NCI-H748 (cell line): ENCODE measurements at regions not wholly inside any gene's neighbourhood (a gene's known extent, or its start where the extent isn't known, plus 50 kb on each side); places are given as distances from the start of the nearest gene placed in this dataset.

Experiments
- DNase-seq: peaks from one replicate; lab custom pipeline; 2025; ENCODE audit not compliant: unreplicated experiment; lab: John Stamatoyannopoulos, UW

GRCh38 chr9:96044401-96044800 lies 168.9 kb downstream of the ERCC6L2 start:
- DNase-seq: no peak

GRCh38 chr9:96040591-96041461 lies 165.3 kb downstream of the ERCC6L2 start:
- peak; percentile 77 for DNase-seq

GRCh38 chr9:96038914-96039313 lies 163.4 kb downstream of the ERCC6L2 start:
- no peak for DNase-seq

DNA sequence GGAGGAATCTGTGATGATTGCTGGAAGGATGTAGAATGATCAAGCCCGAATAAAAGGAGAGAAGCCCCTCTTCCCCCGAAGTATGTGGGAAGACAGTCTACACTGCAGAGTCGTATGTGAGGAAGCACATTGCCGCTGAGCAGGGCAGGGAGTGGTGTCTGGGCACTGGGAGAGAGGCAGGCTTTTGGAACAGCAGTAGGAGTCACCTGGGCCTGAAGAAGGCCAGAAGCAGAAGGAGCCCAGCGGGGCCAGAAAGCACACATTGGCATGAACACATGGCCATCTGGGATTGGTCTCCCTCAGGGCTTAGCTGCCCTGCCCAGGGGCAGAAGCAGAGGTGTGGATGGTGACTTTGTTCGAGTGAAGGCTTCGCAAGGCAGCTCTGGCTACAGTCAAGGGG lies 162.8 kb downstream of the ERCC6L2 start:
- no peak for DNase-seq

GRCh38 chr9:96034553-96035122 lies 159.1 kb downstream of the ERCC6L2 start:
- no peak for DNase-seq

- DNase-seq: no peak
These were observed 158.4 kb downstream of the ERCC6L2 start for GRCh38 chr9:96033896-96034295.

- no peak for DNase-seq
These were observed 156.5 kb downstream of the ERCC6L2 start for GRCh38 chr9:96031916-96032534.

GRCh38 chr9:96031366-96031824 lies 155.9 kb downstream of the ERCC6L2 start:
- DNase-seq: peak; percentile 95

DNA sequence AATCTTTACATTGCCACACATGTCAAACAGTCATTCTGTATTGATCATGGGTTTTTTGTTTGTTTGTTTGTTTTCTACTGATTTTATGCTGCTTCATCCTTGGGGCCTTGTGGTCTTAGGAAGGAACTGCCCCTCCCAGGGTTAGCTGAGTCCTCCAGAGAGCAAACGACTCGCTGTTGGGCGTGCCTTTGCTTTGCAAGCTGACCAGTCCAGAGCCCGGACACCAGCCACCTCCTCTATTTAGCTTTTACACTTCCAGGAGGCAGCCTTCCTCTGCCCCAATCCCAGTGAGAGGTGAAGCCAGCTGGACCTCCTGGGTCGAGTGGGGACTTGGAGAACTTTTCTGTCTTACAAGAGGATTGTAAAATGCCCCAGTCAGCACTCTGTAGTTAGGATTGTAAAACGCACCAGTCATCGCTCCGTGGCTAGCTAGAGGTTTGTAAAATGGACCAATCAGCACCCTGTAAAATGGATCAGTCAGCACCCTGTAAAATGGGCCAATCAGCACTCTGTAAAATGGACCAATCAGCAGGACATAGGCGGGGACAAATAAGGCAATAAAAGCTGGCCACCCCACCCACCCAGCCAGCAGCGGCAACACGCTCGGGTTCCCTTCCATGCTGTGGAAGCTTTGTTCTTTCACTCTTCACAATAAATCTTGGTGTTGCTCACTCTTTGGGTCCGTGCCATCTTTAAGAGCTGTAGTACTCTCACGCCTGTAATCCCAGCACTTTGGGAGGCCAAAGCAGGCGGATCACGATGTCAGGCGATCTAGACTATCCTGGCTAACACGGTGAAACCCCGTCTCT lies 154.4 kb downstream of the ERCC6L2 start:
- DNase-seq: no peak

DNA sequence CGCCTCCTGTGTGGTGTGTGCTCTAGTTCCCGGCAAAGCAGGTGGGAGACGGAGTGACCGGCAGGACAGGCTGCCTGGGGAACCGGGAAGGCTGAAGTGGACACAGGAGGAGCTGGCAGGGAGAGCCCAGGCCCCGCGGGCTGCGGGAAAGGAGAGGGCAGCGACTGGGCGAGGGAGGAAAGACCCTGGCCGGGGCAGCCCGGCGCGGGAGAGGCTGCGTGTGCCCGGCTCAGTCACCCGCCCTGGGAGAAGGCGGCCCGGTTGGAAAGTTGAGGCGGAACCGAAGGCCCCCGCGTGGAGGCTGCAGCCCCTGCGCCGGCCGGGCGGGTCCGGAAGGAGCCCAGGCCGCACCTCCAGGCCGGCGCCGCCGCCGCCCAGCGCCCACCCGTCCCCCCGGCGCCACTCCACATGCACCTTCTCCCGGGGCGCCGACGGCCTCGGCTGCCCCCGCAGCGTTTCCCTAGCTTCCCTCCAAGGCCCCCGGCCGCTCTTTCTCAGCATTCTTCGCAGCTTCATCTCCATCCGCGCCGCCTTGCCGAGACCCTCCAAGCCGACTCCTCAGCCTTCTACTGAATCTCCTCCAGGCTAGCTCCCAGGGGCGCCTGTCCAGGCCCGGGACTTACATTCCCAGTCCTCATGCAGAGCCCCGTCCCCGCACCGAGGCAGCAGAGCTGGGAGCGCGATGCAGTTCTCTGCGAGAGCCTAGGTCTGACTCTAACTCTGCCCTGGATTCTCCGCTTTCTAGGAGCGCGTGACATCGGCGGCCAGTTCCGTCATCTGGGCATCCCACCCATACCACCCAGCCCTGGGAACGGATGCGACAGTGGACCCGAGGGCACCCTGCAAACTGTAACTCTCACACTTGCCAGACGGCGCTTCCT lies 152.0 kb downstream of the ERCC6L2 start:
- DNase-seq: no peak

GRCh38 chr9:96026655-96027213 lies 151.2 kb downstream of the ERCC6L2 start:
- no peak for DNase-seq

DNA sequence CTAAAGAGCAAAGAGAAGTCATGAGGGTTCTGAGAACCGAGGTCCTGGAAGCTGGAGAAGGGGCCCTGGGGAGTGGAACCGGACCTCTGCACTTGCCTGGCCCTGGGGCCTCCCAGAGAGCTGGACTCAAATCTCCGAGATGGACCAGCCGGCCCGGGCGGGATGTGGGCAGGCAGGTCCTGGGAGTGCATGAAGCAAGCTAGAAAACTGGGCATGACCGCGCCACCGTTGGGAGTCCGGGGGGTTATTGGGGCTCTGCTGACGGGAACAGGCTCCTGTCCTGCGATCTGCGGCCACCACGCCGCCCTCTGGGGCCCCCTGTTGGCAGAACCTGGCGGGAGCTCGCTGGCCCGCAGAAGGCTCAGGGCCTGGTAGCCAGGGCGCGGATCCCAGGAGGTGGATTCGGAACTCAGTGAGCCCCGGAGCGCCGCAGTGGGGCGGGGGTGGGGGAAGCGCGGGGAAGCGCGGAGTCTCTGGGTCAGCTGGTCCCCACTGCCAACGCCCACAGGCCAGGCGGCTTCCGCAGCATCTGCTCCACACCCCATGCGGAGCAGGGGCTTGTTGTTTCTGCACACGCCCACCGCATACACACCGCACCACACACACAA lies 150.6 kb downstream of the ERCC6L2 start:
- DNase-seq: peak; percentile 10

DNA sequence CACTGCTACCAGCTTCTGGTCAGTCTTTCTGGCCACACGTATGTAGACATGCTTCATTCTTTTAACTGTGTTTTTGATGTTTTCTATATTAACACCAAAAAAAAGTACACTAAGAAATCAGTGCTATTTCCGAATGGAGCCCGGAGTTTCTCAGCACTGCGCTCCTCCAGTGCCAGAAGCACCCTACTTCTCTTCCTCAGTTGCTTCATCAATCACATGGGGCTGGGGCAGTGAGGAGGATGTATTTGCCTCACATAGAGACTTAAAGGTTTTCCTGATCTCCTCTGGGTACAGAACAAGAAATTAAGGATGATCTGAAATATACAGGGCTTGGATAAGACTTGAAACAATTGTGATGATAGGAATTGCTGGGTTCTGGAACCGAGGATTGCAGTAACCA lies 148.0 kb downstream of the ERCC6L2 start:
- no peak for DNase-seq

GRCh38 chr9:96022445-96023051 lies 147.1 kb downstream of the ERCC6L2 start:
- peak; percentile 28 for DNase-seq

DNA sequence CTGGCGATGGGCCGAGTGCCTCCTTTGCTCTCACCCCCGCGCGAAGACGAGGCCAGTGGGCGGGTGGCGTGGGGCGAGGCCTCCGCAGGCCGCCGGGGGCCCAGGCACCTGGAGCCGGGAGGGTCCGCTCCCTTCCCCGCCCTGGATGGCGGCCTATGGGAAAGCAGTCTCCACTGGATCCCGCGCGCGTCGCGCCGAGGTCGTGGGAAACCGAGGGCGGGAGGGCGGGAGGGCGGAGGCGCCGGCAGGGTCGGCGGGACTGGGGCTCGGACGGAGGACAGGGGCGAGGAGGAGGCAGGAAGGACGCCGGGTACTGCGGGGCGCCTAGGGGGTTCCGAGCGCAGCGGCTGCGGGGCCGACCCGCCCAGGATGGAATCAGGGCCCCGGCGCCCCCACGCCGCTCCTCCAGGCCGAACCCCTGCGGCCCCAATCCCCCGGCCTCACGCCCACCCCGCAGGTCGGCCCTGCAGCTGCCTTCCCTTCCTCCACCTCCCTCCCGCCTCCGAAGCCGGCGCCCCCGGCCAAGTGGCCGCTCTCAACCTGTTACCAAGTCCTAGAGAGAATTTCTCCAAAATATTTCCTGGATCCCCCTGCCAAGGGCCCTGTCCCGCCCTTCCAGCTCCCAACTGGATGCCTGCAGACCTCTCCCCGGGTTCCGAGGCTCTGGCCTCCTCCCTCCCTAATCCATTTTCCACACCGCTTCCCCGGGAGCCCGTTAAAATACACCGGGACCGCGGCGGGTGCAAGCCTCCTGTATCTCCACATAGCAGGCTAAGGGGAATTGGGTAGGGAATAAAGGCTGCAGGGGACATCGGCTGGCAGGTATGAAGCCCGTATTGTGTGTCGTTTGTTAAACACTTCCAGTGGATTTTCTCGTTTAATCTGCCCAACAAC lies 146.3 kb downstream of the ERCC6L2 start:
- DNase-seq: peak; percentile 56

DNA sequence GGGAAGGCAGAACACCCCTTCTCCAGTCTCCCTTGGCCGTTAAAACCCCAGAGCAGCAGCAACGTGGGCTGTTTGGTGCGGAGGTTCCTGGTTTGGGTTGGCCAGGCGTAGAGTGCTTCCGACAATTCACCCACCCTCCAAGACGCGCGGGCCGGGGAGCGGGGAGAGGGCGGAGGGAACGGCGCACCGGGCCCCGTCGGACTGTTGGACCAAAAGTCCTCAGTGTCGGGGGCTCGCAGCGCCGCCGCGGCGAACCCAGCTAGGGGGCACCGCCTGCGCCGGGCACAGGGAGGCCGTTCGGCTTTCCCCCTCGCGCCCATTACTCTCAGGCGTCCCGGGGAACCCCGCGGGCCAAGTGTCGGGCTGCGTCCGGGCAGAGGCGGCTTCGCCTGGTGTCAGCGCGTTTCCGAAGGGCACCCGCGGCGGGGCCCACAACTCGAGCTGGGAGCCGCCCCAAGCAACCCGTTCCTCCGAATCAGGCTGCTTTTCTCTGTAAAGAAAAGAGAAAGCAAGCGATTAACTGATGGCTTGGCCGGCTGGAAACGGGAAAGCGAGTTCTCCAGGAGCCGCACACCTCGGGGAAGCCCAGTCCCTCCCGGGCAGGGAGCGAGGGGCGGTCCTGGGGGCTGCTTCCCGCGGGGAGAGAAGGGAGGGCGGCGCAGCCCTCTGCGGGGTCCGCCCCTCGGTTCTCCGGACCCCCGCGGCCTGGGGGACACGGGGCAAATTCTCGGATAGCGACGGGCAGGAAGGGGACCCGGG lies 145.5 kb downstream of the ERCC6L2 start:
- DNase-seq: peak; percentile 61

DNA sequence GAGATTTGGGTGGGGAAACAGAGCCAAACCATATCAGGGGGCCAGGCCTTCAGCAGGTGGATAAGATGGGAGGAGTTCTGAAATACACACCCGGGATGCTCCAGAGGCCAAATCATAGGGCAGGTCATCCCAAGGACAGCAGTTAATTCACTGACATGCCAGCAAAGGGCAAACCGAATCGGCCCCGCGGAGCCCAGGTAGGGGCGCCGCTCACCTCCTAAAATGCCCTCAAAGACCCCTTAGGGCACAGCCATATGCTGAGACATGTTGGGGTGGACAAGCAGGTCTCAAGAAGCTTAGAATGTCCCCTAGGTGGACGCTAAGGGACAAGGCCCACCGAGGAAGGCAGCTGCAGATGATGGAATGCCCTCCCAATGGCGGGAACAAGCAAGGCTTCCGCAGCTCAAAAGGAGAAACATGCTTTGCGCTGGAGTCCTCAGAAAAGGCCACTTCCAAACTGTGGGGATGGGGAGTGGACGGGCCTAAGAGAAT lies 144.9 kb downstream of the ERCC6L2 start:
- DNase-seq: no peak
